OCI-LY1 (cell line): ENCODE measurements at regions not wholly inside any gene's neighbourhood (a gene's known extent, or its start where the extent isn't known, plus 50 kb on each side); places are given as distances from the start of the nearest gene placed in this dataset.

Source experiments
- H2AFZ ChIP-seq: fragments of 200-600 bp; sonication (generic), shearing (Covaris generic); 2 replicates; pipeline ENCODE4 v1.6.0; 2014; ENCODE audit warnings: antibody characterized with exemption, mild to moderate bottlenecking, low read length
- H3F3A ChIP-seq: fragments of 200-600 bp; sonication (generic), shearing (Covaris generic); 2 replicates; pipeline ENCODE4 v1.6.0; 2014; ENCODE audit warnings: mild to moderate bottlenecking, antibody characterized with exemption, low read length, moderate library complexity; ENCODE audit not compliant: insufficient read depth
- H3K27ac ChIP-seq: fragments of 200-600 bp; sonication (generic); 2 replicates; pipeline ENCODE4 v1.5.1; 2014; ENCODE audit warnings: low read length, mixed run types, mild to moderate bottlenecking, low read depth; ENCODE audit not compliant: poor library complexity, severe bottlenecking
- H3K27me3 ChIP-seq: fragments of 200-600 bp; sonication (generic); 2 replicates; pipeline ENCODE4 v1.6.0; 2014; ENCODE audit warnings: antibody characterized with exemption, mild to moderate bottlenecking, low read length, moderate library complexity; ENCODE audit not compliant: insufficient read depth
- H3K36me3 ChIP-seq: fragments of 200-600 bp; sonication (generic); 2 replicates; pipeline ENCODE4 v1.6.1; 2014; ENCODE audit warnings: mild to moderate bottlenecking, antibody characterized with exemption, low read length, moderate library complexity, mixed read lengths; ENCODE audit not compliant: insufficient read depth
- H3K4me1 ChIP-seq: fragments of 200-600 bp; sonication (generic); 2 replicates; pipeline ENCODE4 v1.5.1; 2014; ENCODE audit warnings: mild to moderate bottlenecking, low read length, moderate library complexity; ENCODE audit not compliant: insufficient read depth, severe bottlenecking
- H3K4me2 ChIP-seq: fragments of 200-600 bp; sonication (generic), shearing (Covaris generic); 2 replicates; pipeline ENCODE4 v1.6.1; 2014; ENCODE audit warnings: low read length
- H3K4me3 ChIP-seq: fragments of 200-600 bp; sonication (generic); 2 replicates; pipeline ENCODE4 v1.5.1; 2014; ENCODE audit warnings: low read length, low read depth, mild to moderate bottlenecking, mixed read lengths; ENCODE audit not compliant: poor library complexity, severe bottlenecking
- H3K79me2 ChIP-seq: fragments of 200-600 bp; shearing (Covaris generic); 2 replicates; pipeline ENCODE4 v1.6.1; 2016; ENCODE audit warnings: mixed run types, low read length, mixed read lengths; ENCODE audit not compliant: insufficient read depth
- H3K9ac ChIP-seq: fragments of 200-600 bp; sonication (generic), shearing (Covaris generic); 2 replicates; pipeline ENCODE4 v1.6.1; 2014; ENCODE audit warnings: mild to moderate bottlenecking, low read length, mixed read lengths
- H3K9me2 ChIP-seq: fragments of 200-600 bp; sonication (generic), shearing (Covaris generic); 2 replicates; pipeline ENCODE4 v1.6.1; 2014; ENCODE audit warnings: low read depth, mild to moderate bottlenecking, low read length, mixed read lengths
- H3K9me3 ChIP-seq: fragments of 200-600 bp; shearing (Covaris generic); 2 replicates; pipeline ENCODE4 v1.6.1; 2014; ENCODE audit warnings: low read length, mixed read lengths
- H4K20me1 ChIP-seq: fragments of 200-600 bp; sonication (generic), shearing (Covaris generic); 2 replicates; pipeline ENCODE4 v1.6.0; 2016; ENCODE audit warnings: mild to moderate bottlenecking, low read length; ENCODE audit not compliant: insufficient read depth
- CTCF ChIP-seq: fragments of 200-600 bp; sonication (generic), shearing (Covaris generic); IDR thresholded peaks from 2 replicates; pipeline ENCODE4 v1.5.1; 2017; ENCODE audit warnings: mild to moderate bottlenecking, antibody characterized with exemption, low read length, moderate library complexity, mixed read lengths
- EZH2 ChIP-seq: fragments of 200-600 bp; sonication (generic), shearing (Covaris generic); IDR thresholded peaks from 2 replicates; pipeline ENCODE4 v1.8.0; 2017; ENCODE audit warnings: borderline replicate concordance, mixed run types, mild to moderate bottlenecking, antibody characterized with exemption, low read length, moderate library complexity, mixed read lengths

GRCh38 chr3:18258492-18258891 lies 166.6 kb downstream of the SATB1 start:
- Histone ChIP-seq H3K4me1 (no peaks in the 10 kb centered on the region), H3K79me2 (no peaks in the 10 kb centered on the region), H3K9ac (no peak overlapping the region), H4K20me1 (no peaks in the 10 kb centered on the region), H3F3A (no peaks in the 10 kb centered on the region), H3K9me2 (no peaks in the 10 kb centered on the region), H3K4me2 (no peak overlapping the region), H3K9me3 (no peaks in the 10 kb centered on the region), H3K27ac (no peak overlapping the region), H3K27me3 (no peaks in the 10 kb centered on the region), H2AFZ (no peak overlapping the region), H3K36me3 (no peaks in the 10 kb centered on the region), H3K4me3 (no peak overlapping the region)
- TF ChIP-seq CTCF (no peak), EZH2 (no peak)

- no peaks in the 10 kb centered on the region for H3F3A ChIP-seq
- no peaks in the 10 kb centered on the region for H4K20me1 ChIP-seq
- H3K36me3 ChIP-seq = no peaks in the 10 kb centered on the region
- H3K9me3 ChIP-seq = no peaks in the 10 kb centered on the region
- TF ChIP-seq CTCF (no peak), EZH2 (no peak)
- no peak overlapping the region for H3K27ac ChIP-seq
- no peaks in the 10 kb centered on the region for H3K9me2 ChIP-seq
- H3K27me3 ChIP-seq = no peaks in the 10 kb centered on the region
- no peaks in the 10 kb centered on the region for H3K79me2 ChIP-seq
- no peak overlapping the region for H2AFZ ChIP-seq
- H3K4me2 ChIP-seq = no peak overlapping the region
- no peaks in the 10 kb centered on the region for H3K4me1 ChIP-seq
- H3K4me3 ChIP-seq = no peak overlapping the region
- H3K9ac ChIP-seq = no peak overlapping the region
Observed at GRCh38 chr3:18252578-18252977, 172.6 kb downstream of the SATB1 start.

GRCh38 chr3:18250991-18251390 lies 174.1 kb downstream of the SATB1 start:
- Histone ChIP-seq H3K27ac (no peak overlapping the region), H3K9ac (no peak overlapping the region), H3K27me3 (no peaks in the 10 kb centered on the region), H4K20me1 (no peaks in the 10 kb centered on the region), H3K4me1 (no peaks in the 10 kb centered on the region), H3K4me3 (no peak overlapping the region), H3K9me2 (no peaks in the 10 kb centered on the region), H3K79me2 (no peaks in the 10 kb centered on the region), H3K9me3 (no peaks in the 10 kb centered on the region), H2AFZ (no peak overlapping the region), H3F3A (no peaks in the 10 kb centered on the region), H3K4me2 (no peak overlapping the region), H3K36me3 (no peaks in the 10 kb centered on the region)
- no peak for TF ChIP-seq CTCF
- TF ChIP-seq EZH2 = no peak
